MM.1S (cell line): ENCODE measurements at regions not wholly inside any gene's neighbourhood (a gene's known extent, or its start where the extent isn't known, plus 50 kb on each side); places are given as distances from the start of the nearest gene placed in this dataset.

Experiments used
- DNase-seq: peaks from one replicate; pipeline ENCODE4 v3.0.0-alpha.2; 2015
- H2AFZ ChIP-seq: fragments of 300-600 bp; sonication (generic); 2 replicates; pipeline ENCODE4 v1.6.0; 2016; ENCODE audit warnings: antibody characterized with exemption, low read length
- H3F3A ChIP-seq: fragments of 300-600 bp; sonication (generic); 2 replicates; pipeline ENCODE4 v1.6.1; 2016; ENCODE audit warnings: mild to moderate bottlenecking, antibody characterized with exemption, low read length, moderate library complexity, mixed read lengths; ENCODE audit not compliant: insufficient read depth
- H3K27ac ChIP-seq: fragments of 300-600 bp; sonication (generic); 2 replicates; pipeline ENCODE4 v1.5.1; 2016; ENCODE audit warnings: mild to moderate bottlenecking, low read length
- H3K27me3 ChIP-seq: fragments of 300-600 bp; sonication (generic); replicated peaks from 2 replicates; pipeline ENCODE4 v1.6.0; 2016; ENCODE audit warnings: low read length; ENCODE audit not compliant: insufficient read depth
- H3K36me3 ChIP-seq: fragments of 300-600 bp; sonication (generic); replicated peaks from 2 replicates; pipeline ENCODE4 v1.6.1; 2016; ENCODE audit warnings: mild to moderate bottlenecking, low read length, mixed read lengths; ENCODE audit not compliant: insufficient read depth
- H3K4me1 ChIP-seq: fragments of 300-600 bp; sonication (generic); 2 replicates; pipeline ENCODE4 v1.6.1; 2016; ENCODE audit warnings: low read length, mixed read lengths
- H3K4me2 ChIP-seq: fragments of 300-600 bp; sonication (generic); 2 replicates; pipeline ENCODE4 v1.6.0; 2016; ENCODE audit warnings: low read depth, low read length
- H3K4me3 ChIP-seq: fragments of 300-600 bp; sonication (generic); 2 replicates; pipeline ENCODE4 v1.5.1; 2016; ENCODE audit warnings: low read length, mixed read lengths
- H3K79me2 ChIP-seq: fragments of 300-600 bp; sonication (generic); 2 replicates; pipeline ENCODE4 v1.6.1; 2016; ENCODE audit warnings: mixed run types, low read length, mixed read lengths
- H3K9ac ChIP-seq: fragments of 300-600 bp; sonication (generic); 2 replicates; pipeline ENCODE4 v1.6.1; 2016; ENCODE audit warnings: low read length, mixed read lengths
- H3K9me2 ChIP-seq: fragments of 300-600 bp; sonication (generic); replicated peaks from 2 replicates; pipeline ENCODE4 v1.6.1; 2016; ENCODE audit warnings: mild to moderate bottlenecking, low read length, mixed read lengths; ENCODE audit not compliant: insufficient read depth
- H3K9me3 ChIP-seq: fragments of 300-600 bp; sonication (generic); replicated peaks from 2 replicates; pipeline ENCODE4 v1.6.1; 2016; ENCODE audit warnings: mild to moderate bottlenecking, low read length, mixed read lengths; ENCODE audit not compliant: insufficient read depth
- H4K20me1 ChIP-seq: fragments of 300-600 bp; sonication (generic); 2 replicates; pipeline ENCODE4 v1.6.1; 2016; ENCODE audit warnings: mild to moderate bottlenecking, low read length, moderate library complexity, mixed read lengths; ENCODE audit not compliant: insufficient read depth
- EZH2 ChIP-seq: fragments of 300-600 bp; sonication (generic); optimal IDR thresholded peaks from 2 replicates; pipeline ENCODE3; 2017; ENCODE audit warnings: low read depth, mild to moderate bottlenecking, antibody characterized with exemption, low read length, mixed read lengths
- EZH2phosphoT487 ChIP-seq: fragments of 300-600 bp; sonication (generic); IDR thresholded peaks from 2 replicates; pipeline ENCODE4 v1.6.1; 2018; ENCODE audit warnings: antibody characterized with exemption, low read length
- TF ChIP-seq, protein P1 (sequence below): fragments of 300-600 bp; sonication (generic); IDR thresholded peaks from 2 replicates; pipeline ENCODE4 v1.5.1; 2016; ENCODE audit warnings: antibody characterized with exemption, low read length, mixed read lengths

DNA sequence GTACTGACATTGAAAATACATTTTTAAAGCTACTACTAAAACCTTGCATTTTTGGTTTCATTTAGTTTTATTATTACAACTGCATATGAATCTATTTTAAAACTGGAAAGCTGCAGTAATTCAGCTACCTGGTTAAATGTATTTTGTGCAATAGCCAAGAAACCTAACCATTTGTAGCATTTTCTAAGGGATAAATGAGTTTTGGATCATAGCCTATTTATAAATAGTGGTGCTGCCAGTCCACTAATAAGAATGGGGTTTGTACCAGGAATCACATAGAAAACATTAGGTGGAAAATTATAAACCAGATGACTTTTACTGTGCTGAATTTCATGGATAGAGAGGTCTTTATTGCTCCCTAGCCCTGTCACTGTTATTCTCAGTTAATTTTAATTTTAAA is 454.7 kb downstream of the DIPK2A start:
- no peaks in the 10 kb centered on the region for H3F3A ChIP-seq
- TF ChIP-seq EZH2phosphoT487, result no peak
- TF ChIP-seq, protein P1, sequence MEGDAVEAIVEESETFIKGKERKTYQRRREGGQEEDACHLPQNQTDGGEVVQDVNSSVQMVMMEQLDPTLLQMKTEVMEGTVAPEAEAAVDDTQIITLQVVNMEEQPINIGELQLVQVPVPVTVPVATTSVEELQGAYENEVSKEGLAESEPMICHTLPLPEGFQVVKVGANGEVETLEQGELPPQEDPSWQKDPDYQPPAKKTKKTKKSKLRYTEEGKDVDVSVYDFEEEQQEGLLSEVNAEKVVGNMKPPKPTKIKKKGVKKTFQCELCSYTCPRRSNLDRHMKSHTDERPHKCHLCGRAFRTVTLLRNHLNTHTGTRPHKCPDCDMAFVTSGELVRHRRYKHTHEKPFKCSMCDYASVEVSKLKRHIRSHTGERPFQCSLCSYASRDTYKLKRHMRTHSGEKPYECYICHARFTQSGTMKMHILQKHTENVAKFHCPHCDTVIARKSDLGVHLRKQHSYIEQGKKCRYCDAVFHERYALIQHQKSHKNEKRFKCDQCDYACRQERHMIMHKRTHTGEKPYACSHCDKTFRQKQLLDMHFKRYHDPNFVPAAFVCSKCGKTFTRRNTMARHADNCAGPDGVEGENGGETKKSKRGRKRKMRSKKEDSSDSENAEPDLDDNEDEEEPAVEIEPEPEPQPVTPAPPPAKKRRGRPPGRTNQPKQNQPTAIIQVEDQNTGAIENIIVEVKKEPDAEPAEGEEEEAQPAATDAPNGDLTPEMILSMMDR, result no peak
- no peak for TF ChIP-seq EZH2
- no peak overlapping the region for H3K4me3 ChIP-seq

DNA sequence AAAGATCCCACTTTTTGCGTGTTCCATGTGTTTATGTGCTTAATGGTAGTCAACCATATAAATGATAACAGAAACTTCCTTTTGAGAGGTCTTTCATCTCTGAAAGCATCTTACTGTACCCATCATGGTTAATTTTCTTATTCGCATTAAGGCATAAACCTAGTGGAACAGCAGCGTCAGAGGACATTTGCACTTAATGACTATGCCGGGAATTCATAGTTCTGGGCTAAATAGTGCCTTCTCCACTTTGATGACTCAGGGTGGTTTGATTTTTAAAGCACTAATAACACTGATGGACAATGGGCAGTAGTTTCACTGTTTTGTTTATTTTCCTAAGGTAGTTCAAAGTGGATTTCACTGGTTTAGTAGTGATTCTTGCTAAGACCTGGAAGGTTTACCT is 455.3 kb downstream of the DIPK2A start:
- no peak for DNase-seq
- Histone ChIP-seq H3K9me2 (no peaks in the 10 kb centered on the region), H3K4me2 (no peak overlapping the region), H3K9ac (no peak overlapping the region), H3K27me3 (no peaks in the 10 kb centered on the region), H3K27ac (no peak overlapping the region), H4K20me1 (no peaks in the 10 kb centered on the region), H3K9me3 (no peaks in the 10 kb centered on the region), H3K79me2 (no peaks in the 10 kb centered on the region), H2AFZ (no peak overlapping the region), H3K4me3 (no peak overlapping the region), H3K4me1 (no peaks in the 10 kb centered on the region), H3F3A (no peaks in the 10 kb centered on the region), H3K36me3 (no peaks in the 10 kb centered on the region)
- no peak for TF ChIP-seq EZH2
- no peak for TF ChIP-seq EZH2phosphoT487
- TF ChIP-seq, protein P1, result no peak

More for the DNA sequence above, 454.7 kb downstream of the DIPK2A start:
- Histone ChIP-seq H2AFZ (no peak overlapping the region), H3K27ac (no peak overlapping the region), H3K9me2 (no peaks in the 10 kb centered on the region), H3K27me3 (no peaks in the 10 kb centered on the region), H3K79me2 (no peaks in the 10 kb centered on the region), H3K4me1 (no peaks in the 10 kb centered on the region), H4K20me1 (no peaks in the 10 kb centered on the region), H3K9me3 (no peaks in the 10 kb centered on the region), H3K4me2 (no peak overlapping the region), H3K36me3 (no peaks in the 10 kb centered on the region), H3K9ac (no peak overlapping the region)
- DNase-seq, result no peak

DNA sequence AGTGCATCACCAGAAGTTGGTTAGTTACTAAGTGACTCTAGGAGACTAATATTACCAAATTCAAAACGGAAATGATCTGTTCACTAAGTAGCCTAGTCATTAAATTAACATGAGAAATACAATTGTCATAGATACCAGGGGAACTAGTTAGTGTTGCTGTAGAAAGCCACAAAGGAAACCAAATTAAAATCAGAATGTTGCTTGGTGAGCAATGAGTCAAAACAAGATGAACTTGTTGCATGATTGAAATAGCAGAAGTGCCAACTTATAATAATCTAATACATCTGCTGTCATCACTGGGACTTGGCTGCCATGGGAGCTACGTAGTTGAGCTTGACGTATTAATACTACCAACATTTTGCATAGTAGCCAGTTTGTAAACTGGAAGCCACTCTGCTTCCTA is 458.1 kb downstream of the DIPK2A start:
- H3F3A ChIP-seq, result no peaks in the 10 kb centered on the region
- no peaks in the 10 kb centered on the region for H3K4me1 ChIP-seq
- no peaks in the 10 kb centered on the region for H3K9me2 ChIP-seq
- no peak overlapping the region for H2AFZ ChIP-seq
- no peaks in the 10 kb centered on the region for H3K79me2 ChIP-seq
- H3K4me2 ChIP-seq, result no peak overlapping the region
- no peaks in the 10 kb centered on the region for H3K36me3 ChIP-seq
- no peaks in the 10 kb centered on the region for H3K27me3 ChIP-seq
- no peak overlapping the region for H3K27ac ChIP-seq
- no peaks in the 10 kb centered on the region for H4K20me1 ChIP-seq
- no peak for DNase-seq
- H3K9me3 ChIP-seq, result no peaks in the 10 kb centered on the region
- no peak overlapping the region for H3K9ac ChIP-seq
- H3K4me3 ChIP-seq, result no peak overlapping the region
- TF ChIP-seq EZH2 (no peak), EZH2phosphoT487 (no peak)
- TF ChIP-seq, protein P1, result no peak
